Hypothalamus (tissue), 51 donors: ENCODE measurements at regions not wholly inside any gene's neighbourhood (a gene's known extent, or its start where the extent isn't known, plus 50 kb on each side); places are given as distances from the start of the nearest gene placed in this dataset.

ENCODE experiments used
- DNase-seq, 51 donors: peaks; one replicate each; lab custom pipeline; 2025; lab: John Stamatoyannopoulos, UW

- DNase-seq: no peak
Measured at GRCh38 chr11:95717314-95717713, 72.3 kb downstream of the FAM76B start.

DNA sequence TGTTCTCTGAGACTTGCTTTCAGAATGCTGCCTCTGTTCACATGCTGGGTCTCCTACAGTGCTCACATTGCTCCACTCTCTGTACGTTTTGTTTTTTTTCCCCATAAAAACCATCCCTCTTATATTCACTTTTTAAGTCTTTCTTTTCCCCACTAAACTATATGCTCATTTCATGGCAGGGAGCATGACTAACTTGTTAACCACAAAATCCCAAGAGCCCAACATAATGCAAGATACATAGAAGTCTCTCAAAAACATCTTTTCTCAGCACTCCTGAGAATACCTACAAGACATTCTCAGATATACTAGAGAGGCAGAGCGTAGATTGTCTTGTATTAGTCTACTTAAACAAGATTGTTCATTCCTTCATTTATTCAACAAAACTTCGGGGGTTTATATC lies 73.3 kb downstream of the FAM76B start:
- DNase-seq: no peak

DNA sequence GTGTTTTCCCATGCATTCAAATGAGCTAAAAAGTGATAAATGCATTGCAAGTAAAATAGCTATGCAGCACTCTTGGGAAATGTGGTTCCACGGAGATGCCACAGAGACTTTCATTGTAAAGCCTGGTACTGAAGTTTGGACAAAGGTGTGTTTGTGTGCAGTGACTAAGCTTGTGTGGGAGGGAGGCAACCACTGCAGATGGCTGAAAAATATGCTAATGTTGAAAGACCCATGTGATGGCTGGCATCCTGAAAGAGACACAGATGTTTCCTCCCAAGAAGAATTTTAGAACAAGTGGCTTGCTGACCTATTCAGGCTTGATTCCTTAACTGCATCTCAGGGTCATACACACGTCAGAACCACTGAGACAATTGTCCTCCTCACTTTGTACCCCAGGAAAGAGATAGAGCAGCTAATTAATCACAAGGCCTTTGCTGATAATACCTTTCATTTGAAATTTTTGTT lies 73.8 kb downstream of the FAM76B start:
- DNase-seq: peak in 18 of 51 donors; percentile 1 to 59 (median 14)

DNA sequence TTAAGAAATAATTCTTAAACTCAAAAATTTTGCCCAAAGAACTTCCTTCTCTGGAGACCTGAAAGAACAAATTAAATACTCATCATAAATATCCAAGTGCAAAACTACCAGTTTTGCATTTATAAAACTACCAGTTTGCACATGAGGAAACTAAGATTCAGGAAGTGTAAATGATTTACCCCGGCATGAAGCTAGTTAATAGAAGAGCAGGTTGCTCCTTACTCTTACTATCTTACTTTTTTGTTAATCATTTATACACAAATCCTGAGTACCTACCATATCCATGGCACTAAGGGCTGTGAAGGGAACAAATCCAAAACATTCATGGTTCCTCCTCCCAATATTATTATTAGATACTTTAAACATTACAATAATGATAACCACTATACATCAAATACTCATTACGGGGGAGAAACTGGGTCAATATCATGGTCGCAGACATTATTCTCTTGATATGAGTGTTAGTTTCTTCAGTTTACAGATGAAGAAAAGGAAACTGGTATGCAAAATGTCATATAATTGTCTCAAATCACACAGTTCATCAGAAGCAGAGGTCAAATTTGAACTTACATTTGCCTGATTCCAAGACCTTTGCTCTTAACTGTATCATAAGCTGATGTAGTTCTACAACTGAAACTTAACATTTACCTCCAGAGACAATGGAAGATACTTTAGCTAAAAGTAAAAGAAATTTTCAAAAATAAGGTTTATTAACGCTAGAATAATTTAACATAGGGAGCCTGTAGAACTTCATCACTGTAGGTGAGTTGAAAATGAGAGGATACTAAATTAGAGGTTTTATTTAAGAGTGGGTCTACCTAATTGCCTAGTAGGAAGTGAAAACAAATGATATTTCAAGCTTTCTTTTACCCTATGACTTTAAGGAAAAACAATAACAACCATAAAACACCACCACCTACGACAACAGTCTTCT lies 74.5 kb downstream of the FAM76B start:
- no peak for DNase-seq

GRCh38 chr11:95713428-95713827 lies 76.2 kb downstream of the FAM76B start:
- DNase-seq: no peak

DNA sequence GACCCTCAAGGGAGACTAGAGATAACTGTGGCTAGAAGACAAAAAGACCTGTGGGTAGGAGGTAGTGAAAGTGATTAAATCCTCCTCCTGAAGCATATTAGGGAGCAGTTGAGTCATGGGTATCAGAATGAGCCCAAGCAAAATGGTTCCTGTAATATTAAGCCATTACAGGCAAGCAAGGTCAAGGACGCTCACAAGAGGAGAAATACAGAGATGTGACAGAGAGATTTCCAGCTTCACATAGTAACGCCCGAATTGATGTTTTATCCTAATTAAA lies 77.7 kb downstream of the FAM76B start:
- no peak for DNase-seq

GRCh38 chr11:95711162-95711944 lies 78.2 kb downstream of the FAM76B start:
- DNase-seq: no peak

DNA sequence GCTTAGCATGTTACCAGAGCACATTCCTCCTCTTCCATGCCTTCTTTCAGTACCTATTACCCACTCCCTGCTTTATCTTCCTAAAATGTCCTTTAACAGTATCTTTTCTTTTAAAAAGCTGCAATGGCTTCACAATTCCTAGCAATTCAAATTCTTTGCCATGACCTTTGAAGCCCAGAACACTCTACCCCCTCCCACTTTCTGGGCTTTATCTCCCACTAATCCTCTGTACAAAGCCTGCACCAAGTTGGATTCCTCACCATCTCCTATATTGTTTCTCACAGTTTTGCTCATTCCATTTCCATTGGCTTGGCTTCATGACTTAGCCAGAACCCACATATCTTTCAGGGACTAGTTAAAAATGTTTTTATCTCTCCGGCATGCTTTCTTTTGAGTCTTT lies 80.9 kb downstream of the FAM76B start:
- DNase-seq: no peak

- no peak for DNase-seq
Measured at GRCh38 chr11:95706974-95707387, 82.6 kb downstream of the FAM76B start.

GRCh38 chr11:95705485-95706124 lies 84.0 kb downstream of the FAM76B start:
- peak in 50 of 51 donors; percentile 6 to 90 (median 74) for DNase-seq

GRCh38 chr11:95704865-95705264 lies 84.7 kb downstream of the FAM76B start:
- no peak for DNase-seq

GRCh38 chr11:95703049-95703448 lies 86.5 kb downstream of the FAM76B start:
- DNase-seq: no peak

DNA sequence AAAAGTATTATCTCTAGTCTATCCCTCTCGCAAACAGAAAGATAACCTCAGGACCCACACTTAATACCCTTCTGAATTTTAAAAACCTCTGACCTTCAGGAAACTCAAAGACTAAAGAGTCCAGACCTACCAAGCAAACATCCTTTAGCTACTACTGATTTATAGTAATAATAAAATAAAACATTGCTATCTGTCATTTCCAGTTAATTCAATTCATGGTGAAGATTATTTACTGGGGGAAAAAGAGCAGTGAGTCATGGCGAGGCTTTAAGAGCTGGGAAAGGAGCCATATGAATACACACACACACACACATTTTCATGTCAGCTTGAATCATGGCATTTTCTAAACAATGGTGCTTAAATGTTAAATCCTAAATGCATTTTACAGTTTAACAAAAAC lies 87.1 kb downstream of the FAM76B start:
- DNase-seq: no peak

DNA sequence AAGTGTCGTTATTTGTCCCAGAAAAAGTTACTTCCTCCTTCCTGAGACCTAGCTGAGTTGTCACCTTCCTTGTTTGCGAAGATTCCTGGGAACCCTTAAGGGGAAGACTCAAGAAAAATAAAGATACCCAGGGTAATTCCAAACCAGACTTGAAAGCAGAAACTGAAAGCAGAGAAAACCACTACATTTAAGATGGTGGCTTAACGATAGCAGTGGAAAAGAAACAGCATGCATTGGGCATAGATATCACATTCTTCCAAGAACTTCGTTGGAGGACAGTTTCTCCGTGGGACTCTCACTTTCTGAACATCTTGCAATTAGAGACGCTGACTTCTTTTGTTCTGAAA lies 89.1 kb downstream of the FAM76B start:
- no peak for DNase-seq

- DNase-seq: peak in 1 of 51 donors; percentile 51
Measured at GRCh38 chr11:95699631-95700470, 89.7 kb downstream of the FAM76B start.

DNA sequence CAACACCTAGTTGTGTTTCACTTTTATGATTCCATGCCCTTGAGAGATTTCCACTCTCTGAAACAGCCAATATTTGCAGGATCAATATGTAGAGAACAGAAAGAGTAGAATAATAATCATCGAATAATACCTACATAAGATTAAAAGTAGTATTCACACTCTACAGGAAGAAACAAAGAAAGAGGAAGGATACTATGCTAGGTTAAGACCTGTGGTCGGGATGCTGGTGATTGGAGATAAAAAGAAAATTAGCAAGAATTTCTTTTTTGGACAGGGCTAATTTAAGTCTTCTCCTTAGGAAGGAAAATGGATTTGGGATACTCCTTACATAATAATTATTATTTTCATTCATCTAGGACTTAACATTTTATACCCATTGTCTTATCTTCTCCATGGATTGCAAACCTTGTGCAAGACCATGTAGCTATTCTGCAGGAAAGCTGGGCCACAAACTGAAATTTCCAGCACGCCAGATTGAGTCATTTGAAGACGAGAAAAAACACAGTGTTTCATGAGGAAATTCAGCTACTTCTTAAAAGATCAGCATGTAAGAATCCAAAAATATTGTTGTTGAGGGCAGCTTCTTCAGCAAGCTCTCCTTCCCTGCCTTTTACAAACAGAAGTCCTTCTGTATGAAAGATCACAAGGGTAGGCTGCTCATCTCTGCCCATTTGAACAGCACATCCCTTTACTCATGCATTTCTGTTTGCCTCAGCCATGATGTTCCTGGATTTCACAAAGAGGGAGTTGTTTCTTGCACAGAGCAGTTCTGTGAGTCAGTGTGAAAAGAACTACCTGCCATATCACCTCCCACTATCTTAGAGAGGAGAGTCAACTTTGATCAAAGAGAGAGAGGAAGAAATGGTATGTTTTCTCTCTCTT lies 90.7 kb downstream of the FAM76B start:
- DNase-seq: peak in 1 of 51 donors; percentile 50

DNA sequence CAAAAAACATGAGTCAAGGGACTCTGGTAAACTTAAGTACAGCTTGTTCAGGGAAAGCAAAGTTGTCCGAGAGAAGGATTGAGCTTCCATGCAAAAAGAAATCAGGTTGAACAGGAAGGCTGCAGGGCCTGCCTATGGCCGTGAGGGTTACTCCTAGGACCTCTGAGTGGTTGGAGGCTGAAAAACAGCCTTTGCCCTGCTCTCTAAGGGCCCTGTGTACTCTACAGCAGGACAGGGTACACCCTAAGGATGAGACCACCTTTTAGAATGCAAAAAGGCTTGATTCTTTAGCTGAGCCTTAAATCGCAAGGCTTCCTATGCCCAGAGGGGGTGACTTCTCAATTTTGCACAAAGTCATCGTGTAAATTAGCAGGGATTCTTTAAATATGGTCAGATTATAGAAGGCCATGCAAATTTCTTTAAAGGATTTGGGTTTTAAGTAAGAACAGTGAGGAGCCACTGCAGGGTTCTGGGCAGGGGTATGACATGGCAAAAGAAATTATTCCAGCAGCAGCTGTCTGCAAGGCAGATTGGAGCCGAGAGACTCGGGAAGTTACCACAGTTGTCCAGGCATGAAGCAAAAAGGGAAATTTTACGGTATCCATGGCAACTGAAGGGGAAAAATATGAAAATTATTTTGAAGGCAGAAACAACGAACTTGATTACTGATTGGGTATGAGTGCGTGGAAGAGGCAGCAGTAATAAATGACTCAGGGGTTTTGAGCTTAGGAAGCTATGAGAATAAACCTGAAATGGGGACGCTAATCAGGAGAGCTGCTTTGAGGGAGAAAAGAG lies 91.8 kb downstream of the FAM76B start:
- peak in 2 of 51 donors; percentile 3 to 39 for DNase-seq

DNA sequence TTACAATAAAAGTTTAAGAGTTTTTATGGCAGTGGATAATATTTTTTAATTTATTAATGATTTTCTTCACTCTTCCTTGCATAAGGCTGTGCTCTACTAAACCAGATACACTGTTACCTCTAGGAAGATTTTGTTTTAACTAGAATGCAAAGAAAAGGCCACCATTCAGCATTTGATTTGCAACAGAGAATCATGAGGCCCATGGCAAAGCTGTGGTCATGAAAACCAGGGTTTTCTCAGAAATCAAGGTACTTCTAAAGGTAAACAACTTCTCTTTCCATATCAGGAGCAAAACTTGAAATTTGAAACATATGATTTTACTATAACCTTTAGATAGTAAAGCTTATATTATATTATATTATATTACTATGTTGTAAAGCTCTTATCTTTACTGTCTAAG lies 94.4 kb downstream of the FAM76B start:
- no peak for DNase-seq

- DNase-seq: no peak
Measured at GRCh38 chr11:95693298-95693697, 96.3 kb downstream of the FAM76B start.
